ENCODE measurements at regions not wholly inside any gene's neighbourhood (a gene's known extent, or its start where the extent isn't known, plus 50 kb on each side); places are given as distances from the start of the nearest gene placed in this dataset.

- no peaks in the 10 kb centered on the region for H3K4me1 ChIP-seq (ENCODE audit: control insufficient read depth, insufficient read depth, low read length)
- ATAC-seq, result no peak
- H3K9me3 ChIP-seq (ENCODE audit: control insufficient read depth, insufficient read depth, low read depth, low read length), result no peaks in the 10 kb centered on the region
- H3K36me3 ChIP-seq (ENCODE audit: control insufficient read depth, insufficient read depth, low read length), result no peaks in the 10 kb centered on the region
- BruUV-seq (replicated peaks), result no TSS peak
- no peak for DNase-seq (ENCODE audit: low read depth, low spot score)
- no peak for TF ChIP-seq CTCF (IDR thresholded peaks at IDR 0.05)
- no peak for TF ChIP-seq SIN3A (IDR thresholded peaks at IDR 0.05; ENCODE audit: borderline replicate concordance, insufficient read depth, low read depth, low read length)
- no peak for TF ChIP-seq REST (IDR thresholded peaks at IDR 0.05; ENCODE audit: insufficient read depth in 1 of 2, low read depth in 2 of 2, low read length in 1 of 2)
- TF ChIP-seq POLR2AphosphoS5 (IDR thresholded peaks at IDR 0.05; ENCODE audit: low read depth, low read length), result no peak
- TF ChIP-seq TCF7L2 (IDR thresholded peaks at IDR 0.05; ENCODE audit: low read depth, low read length), result no peak
- no peak overlapping the region for H3K27ac ChIP-seq (ENCODE audit: low read length)
- ChIA-PET POLR2A (no interaction called here), CTCF (no interaction called here)
- no peak overlapping the region for H3K4me3 ChIP-seq (ENCODE audit: low read depth in 2 of 2, low read length in 2 of 2)
- intact Hi-C loops (cut with micrococcal nuclease; ENCODE audit: unreplicated experiment), result no loop called here
- no peaks in the 10 kb centered on the region for H3K27me3 ChIP-seq (ENCODE audit: control insufficient read depth, insufficient read depth, low read length)
- in situ Hi-C loops (cut with HindIII; ENCODE audit: low pct_unique_long_range_greater_than_20kb, low sequenced_read_pairs), result no loop called here
Measured at GRCh38 chr3:81395739-81396513, 365.5 kb downstream of the GBE1 start.

- ChIA-PET CTCF (no interaction called here), POLR2A (no interaction called here)
- H3K9me3 ChIP-seq (ENCODE audit: control insufficient read depth, insufficient read depth, low read depth, low read length), result no peaks in the 10 kb centered on the region
- no TSS peak for BruUV-seq (replicated peaks)
- H3K4me3 ChIP-seq (ENCODE audit: low read depth in 2 of 2, low read length in 2 of 2), result no peak overlapping the region
- no peaks in the 10 kb centered on the region for H3K4me1 ChIP-seq (ENCODE audit: control insufficient read depth, insufficient read depth, low read length)
- DNase-seq (ENCODE audit: low read depth, low spot score), result no peak
- no peaks in the 10 kb centered on the region for H3K27me3 ChIP-seq (ENCODE audit: control insufficient read depth, insufficient read depth, low read length)
- intact Hi-C loops (cut with micrococcal nuclease; ENCODE audit: unreplicated experiment), result no loop called here
- no peak for ATAC-seq
- H3K36me3 ChIP-seq (ENCODE audit: control insufficient read depth, insufficient read depth, low read length), result no peaks in the 10 kb centered on the region
- no peak overlapping the region for H3K27ac ChIP-seq (ENCODE audit: low read length)
- in situ Hi-C loops (cut with HindIII; ENCODE audit: low pct_unique_long_range_greater_than_20kb, low sequenced_read_pairs), result no loop called here
- TF ChIP-seq TCF7L2 (IDR thresholded peaks at IDR 0.05; ENCODE audit: low read depth, low read length) (no peak), CTCF (IDR thresholded peaks at IDR 0.05) (no peak), POLR2AphosphoS5 (IDR thresholded peaks at IDR 0.05; ENCODE audit: low read depth, low read length) (no peak), SIN3A (IDR thresholded peaks at IDR 0.05; ENCODE audit: borderline replicate concordance, insufficient read depth, low read depth, low read length) (no peak), REST (IDR thresholded peaks at IDR 0.05; ENCODE audit: insufficient read depth in 1 of 2, low read depth in 2 of 2, low read length in 1 of 2) (no peak)
Measured at GRCh38 chr3:81394651-81395524, 366.6 kb downstream of the GBE1 start.

All from Panc1 (cell line).